ACC112 (cell line): ENCODE measurements at regions not wholly inside any gene's neighbourhood (a gene's known extent, or its start where the extent isn't known, plus 50 kb on each side); places are given as distances from the start of the nearest gene placed in this dataset.
"Not testable (repeated sequence)": the region's sequence is repeated elsewhere in the genome, so short reads cannot be mapped to it uniquely, and the experiment has no call there.

Experiments
- H2AFZ ChIP-seq: fragments of 200-600 bp; sonication (generic); one replicate; pipeline ENCODE4 v1.6.0; 2017; ENCODE audit warnings: antibody characterized with exemption, low read length; ENCODE audit not compliant: unreplicated experiment
- H3K27ac ChIP-seq: fragments of 200-600 bp; sonication (generic); 2 replicates; pipeline ENCODE4 v1.5.1; 2014; ENCODE audit warnings: low read depth, mild to moderate bottlenecking, antibody characterized with exemption, low read length, moderate library complexity
- H3K27me3 ChIP-seq: fragments of 200-600 bp; sonication (generic); 2 replicates; pipeline ENCODE4 v1.6.1; 2014; ENCODE audit warnings: mild to moderate bottlenecking, antibody characterized with exemption, low read length, moderate library complexity, mixed read lengths; ENCODE audit not compliant: insufficient read depth
- H3K36me3 ChIP-seq: fragments of 200-600 bp; sonication (generic); 2 replicates; pipeline ENCODE4 v1.6.1; 2016; ENCODE audit warnings: mild to moderate bottlenecking, antibody characterized with exemption, low read length, moderate library complexity, mixed read lengths; ENCODE audit not compliant: insufficient read depth
- H3K4me1 ChIP-seq: fragments of 200-600 bp; sonication (generic); one replicate; pipeline ENCODE4 v1.6.1; 2016; ENCODE audit warnings: low read length, mixed read lengths; ENCODE audit not compliant: insufficient read depth, unreplicated experiment, control insufficient read depth
- H3K4me3 ChIP-seq: fragments of 200-600 bp; sonication (generic); 2 replicates; pipeline ENCODE4 v1.5.1; 2014; ENCODE audit warnings: mild to moderate bottlenecking, low read depth, low read length
- H3K79me2 ChIP-seq: fragments of 200-600 bp; sonication (generic); one replicate; pipeline ENCODE4 v1.6.0; 2016; ENCODE audit warnings: low read length; ENCODE audit not compliant: control insufficient read depth, unreplicated experiment, insufficient read depth

GRCh38 chr17:71446645-71447437, 674.0 kb upstream of the SOX9 start:
- Histone ChIP-seq H3K4me1 (peaks cover 5% of the 10 kb centered on the region), H3K79me2 (no peaks in the 10 kb centered on the region), H2AFZ (no peak overlapping the region), H3K4me3 (no peak overlapping the region), H3K27ac (no peak overlapping the region), H3K36me3 (no peaks in the 10 kb centered on the region), H3K27me3 (no peaks in the 10 kb centered on the region)

GRCh38 chr17:71447644-71448043, 673.2 kb upstream of the SOX9 start:
- H3K27me3 ChIP-seq, result no peaks in the 10 kb centered on the region
- H2AFZ ChIP-seq, result no peak overlapping the region
- H3K4me1 ChIP-seq, result peaks cover 5% of the 10 kb centered on the region
- H3K27ac ChIP-seq, result no peak overlapping the region
- H3K79me2 ChIP-seq, result no peaks in the 10 kb centered on the region
- H3K4me3 ChIP-seq, result no peak overlapping the region
- H3K36me3 ChIP-seq, result no peaks in the 10 kb centered on the region

- H3K79me2 ChIP-seq, H3K4me3 ChIP-seq, H3K4me1 ChIP-seq, H3K27me3 ChIP-seq, H3K36me3 ChIP-seq, H2AFZ ChIP-seq, H3K27ac ChIP-seq: not testable (repeated sequence)
Observed at GRCh38 chr17:71450657-71451056, 670.2 kb upstream of the SOX9 start.

GRCh38 chr17:71453876-71454422, 666.9 kb upstream of the SOX9 start:
- Histone ChIP-seq H3K36me3 (no peaks in the 10 kb centered on the region), H3K79me2 (no peaks in the 10 kb centered on the region), H3K27ac (no peak overlapping the region), H3K4me1 (no peaks in the 10 kb centered on the region), H2AFZ (no peak overlapping the region), H3K4me3 (no peak overlapping the region), H3K27me3 (no peaks in the 10 kb centered on the region)

- Histone ChIP-seq H3K36me3 (no peaks in the 10 kb centered on the region), H2AFZ (no peak overlapping the region), H3K27me3 (no peaks in the 10 kb centered on the region), H3K4me1 (no peaks in the 10 kb centered on the region), H3K4me3 (no peak overlapping the region), H3K27ac (no peak overlapping the region), H3K79me2 (no peaks in the 10 kb centered on the region)
Observed at GRCh38 chr17:71455219-71455618, 665.6 kb upstream of the SOX9 start.

- Histone ChIP-seq H2AFZ (no peak overlapping the region), H3K27ac (no peak overlapping the region), H3K4me3 (no peak overlapping the region)
Observed at GRCh38 chr17:71458322-71458721, 662.5 kb upstream of the SOX9 start.

GRCh38 chr17:71460943-71461342, 659.9 kb upstream of the SOX9 start:
- H3K27me3 ChIP-seq, result no peaks in the 10 kb centered on the region
- no peak overlapping the region for H2AFZ ChIP-seq
- no peaks in the 10 kb centered on the region for H3K4me1 ChIP-seq
- no peaks in the 10 kb centered on the region for H3K36me3 ChIP-seq
- H3K27ac ChIP-seq, result no peak overlapping the region
- no peaks in the 10 kb centered on the region for H3K79me2 ChIP-seq
- H3K4me3 ChIP-seq, result no peak overlapping the region

More at GRCh38 chr17:71458322-71458721, 662.5 kb upstream of the SOX9 start:
- Histone ChIP-seq H3K27me3 (no peaks in the 10 kb centered on the region), H3K36me3 (no peaks in the 10 kb centered on the region), H3K4me1 (no peaks in the 10 kb centered on the region), H3K79me2 (no peaks in the 10 kb centered on the region)

- no peak overlapping the region for H2AFZ ChIP-seq
- no peaks in the 10 kb centered on the region for H3K36me3 ChIP-seq
- H3K79me2 ChIP-seq, result no peaks in the 10 kb centered on the region
- no peaks in the 10 kb centered on the region for H3K4me1 ChIP-seq
- no peak overlapping the region for H3K4me3 ChIP-seq
- H3K27ac ChIP-seq, result no peak overlapping the region
- H3K27me3 ChIP-seq, result no peaks in the 10 kb centered on the region
Observed at GRCh38 chr17:71461498-71462169, 659.2 kb upstream of the SOX9 start.

GRCh38 chr17:71464241-71464640, 656.6 kb upstream of the SOX9 start:
- H3K4me1 ChIP-seq, result no peaks in the 10 kb centered on the region
- no peak overlapping the region for H2AFZ ChIP-seq
- no peak overlapping the region for H3K4me3 ChIP-seq
- H3K27me3 ChIP-seq, result no peaks in the 10 kb centered on the region
- H3K79me2 ChIP-seq, result no peaks in the 10 kb centered on the region
- H3K27ac ChIP-seq, result no peak overlapping the region
- no peaks in the 10 kb centered on the region for H3K36me3 ChIP-seq

GRCh38 chr17:71464751-71465150, 656.1 kb upstream of the SOX9 start:
- no peak overlapping the region for H3K4me3 ChIP-seq
- H3K4me1 ChIP-seq, result no peaks in the 10 kb centered on the region
- no peaks in the 10 kb centered on the region for H3K27me3 ChIP-seq
- no peak overlapping the region for H3K27ac ChIP-seq
- no peaks in the 10 kb centered on the region for H3K79me2 ChIP-seq
- no peaks in the 10 kb centered on the region for H3K36me3 ChIP-seq
- H2AFZ ChIP-seq, result no peak overlapping the region

GRCh38 chr17:71467719-71468118, 653.1 kb upstream of the SOX9 start:
- Histone ChIP-seq H3K79me2 (no peaks in the 10 kb centered on the region), H3K4me3 (no peak overlapping the region), H3K36me3 (no peaks in the 10 kb centered on the region), H3K4me1 (no peaks in the 10 kb centered on the region), H2AFZ (no peak overlapping the region), H3K27ac (no peak overlapping the region), H3K27me3 (no peaks in the 10 kb centered on the region)
